ENCODE measurements at regions not wholly inside any gene's neighbourhood (a gene's known extent, or its start where the extent isn't known, plus 50 kb on each side); places are given as distances from the start of the nearest gene placed in this dataset.

DNA sequence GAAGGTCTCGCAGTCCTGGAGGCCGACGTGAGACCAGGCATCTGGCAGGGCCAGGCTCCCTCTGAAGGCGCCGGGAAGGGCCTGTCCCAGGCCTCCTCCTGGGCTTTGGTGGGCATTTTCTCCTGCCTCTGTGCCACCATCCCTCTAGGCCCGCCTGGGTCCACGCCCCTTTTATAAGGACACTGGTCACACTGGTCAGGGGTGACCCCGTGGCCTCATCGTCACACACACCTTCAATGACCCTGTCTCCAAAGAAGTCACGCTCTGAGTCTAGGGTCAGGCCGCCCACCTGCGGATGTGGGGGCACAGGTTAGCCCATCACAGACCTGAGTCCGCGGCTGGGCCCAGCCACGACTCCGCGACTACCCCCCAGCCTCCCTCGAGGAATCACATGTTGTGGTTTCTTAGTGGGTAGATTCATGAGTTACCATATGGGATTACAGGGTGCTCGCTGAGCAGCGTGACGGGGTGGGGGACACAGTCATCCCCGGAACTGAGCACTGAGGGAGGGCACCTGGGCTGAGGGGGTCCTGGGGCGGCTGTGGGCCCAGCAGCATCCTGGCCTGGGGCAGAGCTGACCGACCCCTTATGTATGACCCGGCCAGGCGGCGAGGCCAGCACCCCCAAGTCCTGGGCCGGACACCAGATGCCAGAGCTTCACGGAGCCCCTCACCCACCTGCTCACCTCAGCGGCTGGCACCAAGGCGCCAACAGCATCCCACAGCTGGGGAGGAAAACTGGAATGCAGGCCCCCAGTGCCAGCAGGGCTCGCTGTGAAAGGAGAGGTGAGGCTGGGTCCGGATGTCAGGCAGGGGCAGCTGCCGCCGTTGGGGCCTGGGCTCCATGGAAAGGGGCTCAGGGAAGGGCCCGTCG is 115.9 kb downstream of the DLL1 start:
- no peak overlapping the region for H3K27ac ChIP-seq
- no peak for TF ChIP-seq ZFX (IDR thresholded peaks at IDR 0.05)
- TF ChIP-seq, protein P1, sequence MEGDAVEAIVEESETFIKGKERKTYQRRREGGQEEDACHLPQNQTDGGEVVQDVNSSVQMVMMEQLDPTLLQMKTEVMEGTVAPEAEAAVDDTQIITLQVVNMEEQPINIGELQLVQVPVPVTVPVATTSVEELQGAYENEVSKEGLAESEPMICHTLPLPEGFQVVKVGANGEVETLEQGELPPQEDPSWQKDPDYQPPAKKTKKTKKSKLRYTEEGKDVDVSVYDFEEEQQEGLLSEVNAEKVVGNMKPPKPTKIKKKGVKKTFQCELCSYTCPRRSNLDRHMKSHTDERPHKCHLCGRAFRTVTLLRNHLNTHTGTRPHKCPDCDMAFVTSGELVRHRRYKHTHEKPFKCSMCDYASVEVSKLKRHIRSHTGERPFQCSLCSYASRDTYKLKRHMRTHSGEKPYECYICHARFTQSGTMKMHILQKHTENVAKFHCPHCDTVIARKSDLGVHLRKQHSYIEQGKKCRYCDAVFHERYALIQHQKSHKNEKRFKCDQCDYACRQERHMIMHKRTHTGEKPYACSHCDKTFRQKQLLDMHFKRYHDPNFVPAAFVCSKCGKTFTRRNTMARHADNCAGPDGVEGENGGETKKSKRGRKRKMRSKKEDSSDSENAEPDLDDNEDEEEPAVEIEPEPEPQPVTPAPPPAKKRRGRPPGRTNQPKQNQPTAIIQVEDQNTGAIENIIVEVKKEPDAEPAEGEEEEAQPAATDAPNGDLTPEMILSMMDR (conservative IDR thresholded peaks at IDR 0.05), result no peak

DNA sequence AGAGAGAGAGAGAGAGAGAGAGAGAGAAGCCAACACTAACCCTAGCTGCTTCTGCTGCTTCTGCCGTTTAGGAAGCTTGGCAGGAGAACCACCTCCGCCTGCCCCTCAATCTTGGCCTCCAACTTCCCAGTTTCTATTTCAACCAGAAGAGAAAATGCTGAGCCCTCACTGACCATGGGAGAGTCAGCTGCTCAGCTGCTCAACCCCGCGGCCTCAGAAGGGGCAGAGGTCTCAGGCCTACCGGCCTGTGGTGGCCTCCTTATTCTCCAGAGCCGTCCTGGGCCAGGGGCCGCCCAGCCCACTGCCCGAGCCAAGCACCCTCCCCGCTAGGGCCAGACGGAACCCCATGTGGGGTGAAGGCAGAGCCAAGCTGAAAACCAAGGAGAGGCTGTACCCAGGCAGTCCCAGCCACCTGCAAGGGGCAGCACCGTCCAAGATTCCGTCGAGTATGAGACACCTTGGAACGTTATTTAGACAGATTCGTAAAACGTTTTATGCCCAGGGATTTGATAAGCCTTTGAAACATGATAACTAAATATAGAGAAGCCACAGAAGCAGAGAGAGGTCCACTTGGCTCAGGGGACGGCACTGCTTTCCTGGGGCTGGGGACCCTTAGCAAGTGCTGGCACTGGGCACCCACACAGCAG is 116.6 kb downstream of the DLL1 start:
- TF ChIP-seq ZFX (IDR thresholded peaks at IDR 0.05), result no peak
- TF ChIP-seq, protein P1 (conservative IDR thresholded peaks at IDR 0.05), result no peak
- no peak overlapping the region for H3K27ac ChIP-seq

GRCh38 chr6:170173335-170173881 is 117.5 kb downstream of the DLL1 start:
- no peak overlapping the region for H3K27ac ChIP-seq
- TF ChIP-seq, protein P1 (conservative IDR thresholded peaks at IDR 0.05), result no peak
- no peak for TF ChIP-seq ZFX (IDR thresholded peaks at IDR 0.05)

GRCh38 chr6:170172825-170173256 is 118.0 kb downstream of the DLL1 start:
- no peak overlapping the region for H3K27ac ChIP-seq
- TF ChIP-seq, protein P1 (conservative IDR thresholded peaks at IDR 0.05), result no peak
- no peak for TF ChIP-seq ZFX (IDR thresholded peaks at IDR 0.05)

DNA sequence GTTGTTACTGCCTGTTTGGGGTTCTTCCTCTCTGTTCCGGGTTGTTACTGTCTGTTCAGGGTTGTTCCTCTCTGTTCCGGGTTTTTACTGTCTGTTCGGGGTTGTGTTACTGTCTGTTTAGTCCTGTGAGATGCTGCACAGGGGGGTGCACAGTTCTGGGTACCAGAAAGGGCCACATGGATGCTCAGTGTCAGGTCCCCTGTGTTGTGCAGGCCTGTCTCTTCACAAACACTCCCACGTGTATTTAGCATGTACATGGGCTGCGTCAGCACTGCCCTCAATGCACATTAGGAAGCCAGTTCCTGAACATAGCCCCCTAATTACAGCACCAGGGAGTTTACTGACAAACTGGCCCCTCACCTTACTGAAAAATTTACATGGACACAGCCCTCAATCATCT is 118.5 kb downstream of the DLL1 start:
- TF ChIP-seq, protein P1 (conservative IDR thresholded peaks at IDR 0.05), result no peak
- TF ChIP-seq ZFX (IDR thresholded peaks at IDR 0.05), result no peak
- no peak overlapping the region for H3K27ac ChIP-seq

DNA sequence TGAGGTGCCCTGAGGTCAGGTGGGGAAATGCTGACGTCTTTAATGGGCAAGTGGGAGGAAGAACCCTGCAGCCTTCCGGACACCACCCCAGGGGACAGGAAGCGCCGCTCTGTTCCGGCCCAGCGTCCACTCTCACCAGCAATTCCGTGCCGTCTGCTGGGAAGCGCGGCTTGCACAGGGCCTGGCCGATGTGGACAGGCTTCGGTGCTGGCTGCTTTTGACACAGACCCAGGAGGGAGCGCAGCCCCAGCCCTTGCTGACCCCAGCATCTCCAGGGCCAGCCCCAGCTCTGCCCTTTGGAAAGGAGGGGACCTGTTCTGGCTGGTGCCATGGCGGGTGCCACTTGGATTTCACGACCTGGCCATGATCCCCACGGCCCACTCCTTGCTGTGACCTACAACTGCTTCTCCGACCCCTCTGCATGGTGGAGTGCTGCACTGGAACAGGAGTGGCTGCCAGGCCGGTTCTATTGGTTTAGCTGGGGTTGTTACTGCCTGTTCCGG is 123.2 kb downstream of the DLL1 start:
- H3K27ac ChIP-seq, result no peak overlapping the region
- TF ChIP-seq, protein P1 (conservative IDR thresholded peaks at IDR 0.05), result no peak
- no peak for TF ChIP-seq ZFX (IDR thresholded peaks at IDR 0.05)

Measured in C4-2B (cell line).